OCI-LY1 (cell line): ENCODE measurements at regions not wholly inside any gene's neighbourhood (a gene's known extent, or its start where the extent isn't known, plus 50 kb on each side); places are given as distances from the start of the nearest gene placed in this dataset.

Experiments
- CTCF ChIP-seq: fragments of 200-600 bp; sonication (generic), shearing (Covaris generic); IDR thresholded peaks from 2 replicates; pipeline ENCODE4 v1.5.1; 2017; ENCODE audit warnings: mild to moderate bottlenecking, antibody characterized with exemption, low read length, moderate library complexity, mixed read lengths
- EZH2 ChIP-seq: fragments of 200-600 bp; sonication (generic), shearing (Covaris generic); IDR thresholded peaks from 2 replicates; pipeline ENCODE4 v1.8.0; 2017; ENCODE audit warnings: borderline replicate concordance, mixed run types, mild to moderate bottlenecking, antibody characterized with exemption, low read length, moderate library complexity, mixed read lengths

- TF ChIP-seq CTCF = no peak
- no peak for TF ChIP-seq EZH2
These were observed 651.6 kb upstream of the PLXNA2 start for GRCh38 chr1:208895820-208896219.
